ENCODE measurements at regions not wholly inside any gene's neighbourhood (a gene's known extent, or its start where the extent isn't known, plus 50 kb on each side); places are given as distances from the start of the nearest gene placed in this dataset.

- BruUV-seq (replicated peaks) = no TSS peak
- ChIA-PET POLR2A (no interaction called here), CTCF (ENCODE audit: low intra/inter-chr PET ratio, low total read pairs) (no interaction called here)
- in situ Hi-C loops (cut with HindIII; ENCODE audit: extremely low pct_ligation_motif_present, low pct_unique_long_range_greater_than_20kb) (no loop called here), intact Hi-C loops (cut with micrococcal nuclease; ENCODE audit: unreplicated experiment) (no loop called here)
- H3K9ac ChIP-seq (ENCODE audit: insufficient read depth, low read depth, low read length) = no peak overlapping the region
- TF ChIP-seq MAX (IDR thresholded peaks at IDR 0.05) (no peak), ZNF629 (CRISPR knock-in tag; conservative IDR thresholded peaks at IDR 0.05) (peak; percentile 68)
- no peaks in the 10 kb centered on the region for H4K20me1 ChIP-seq (ENCODE audit: insufficient read depth, low read length)
- no peaks in the 10 kb centered on the region for H3K36me3 ChIP-seq (replicated peaks in 1 of 2; ENCODE audit: control insufficient read depth in 1 of 2, insufficient read depth in 2 of 2, low read length in 2 of 2)
- DNase-seq (ENCODE audit: low spot score) = no peak
- FAIRE-seq = no peak
- no peak overlapping the region for H3K4me2 ChIP-seq (ENCODE audit: low read depth, low read length)
- no peak overlapping the region for H3K27ac ChIP-seq (ENCODE audit: extremely low read length, insufficient read depth, low read length)
- H3K79me2 ChIP-seq (ENCODE audit: insufficient read depth, low read length) = no peaks in the 10 kb centered on the region
- no peak overlapping the region for H2AFZ ChIP-seq (ENCODE audit: low read length)
- no peaks in the 10 kb centered on the region for H3K9me3 ChIP-seq (ENCODE audit: low read length)
- ATAC-seq = no peak
- H3K4me3 ChIP-seq (replicated peaks in 1 of 3; ENCODE audit: insufficient read depth in 1 of 3, low read depth in 2 of 3, low read length in 3 of 3) = no peak overlapping the region
- H3K4me1 ChIP-seq (ENCODE audit: insufficient read depth, low read length) = 0 out of 2 replicates have a peak, but pooled peaks cover 7% of the 10 kb centered on the region
- 48% methylated on average over 6 of the region's 6 CpGs for WGBS (ENCODE audit: low lambda C conversion rate)
- H3K27me3 ChIP-seq (ENCODE audit: control insufficient read depth in 1 of 2, insufficient read depth in 2 of 2, low read length in 2 of 2) = peaks cover 0 to 42% of the 10 kb centered on the region in 2 experiments; a peak in 4 of 5 replicates
Measured at GRCh38 chr16:14005335-14005734, 65.8 kb upstream of the MRTFB start.

GRCh38 chr16:14007450-14007849, 63.7 kb upstream of the MRTFB start:
- H3K9me3 ChIP-seq (ENCODE audit: low read length) = no peaks in the 10 kb centered on the region
- no peak for ATAC-seq
- no peak overlapping the region for H3K4me2 ChIP-seq (ENCODE audit: low read depth, low read length)
- H3K9ac ChIP-seq (ENCODE audit: insufficient read depth, low read depth, low read length) = no peak overlapping the region
- no peak overlapping the region for H3K4me3 ChIP-seq (replicated peaks in 1 of 3; ENCODE audit: insufficient read depth in 1 of 3, low read depth in 2 of 3, low read length in 3 of 3)
- H3K79me2 ChIP-seq (ENCODE audit: insufficient read depth, low read length) = no peaks in the 10 kb centered on the region
- 19% methylated on average over 4 of the region's 4 CpGs for WGBS (ENCODE audit: low lambda C conversion rate)
- H3K4me1 ChIP-seq (ENCODE audit: insufficient read depth, low read length) = peaks cover 11% of the 10 kb centered on the region
- H3K27me3 ChIP-seq (ENCODE audit: control insufficient read depth in 1 of 2, insufficient read depth in 2 of 2, low read length in 2 of 2) = peaks cover 0 to 26% of the 10 kb centered on the region in 2 experiments; a peak in 3 of 5 replicates
- intact Hi-C loops (cut with micrococcal nuclease; ENCODE audit: unreplicated experiment) (no loop called here), in situ Hi-C loops (cut with HindIII; ENCODE audit: extremely low pct_ligation_motif_present, low pct_unique_long_range_greater_than_20kb) (no loop called here)
- POLR2A ChIA-PET = no interaction called here
- FAIRE-seq = no peak
- no peaks in the 10 kb centered on the region for H3K36me3 ChIP-seq (replicated peaks in 1 of 2; ENCODE audit: control insufficient read depth in 1 of 2, insufficient read depth in 2 of 2, low read length in 2 of 2)
- CTCF ChIA-PET (ENCODE audit: low intra/inter-chr PET ratio, low total read pairs) = no interaction called here
- H3K27ac ChIP-seq (ENCODE audit: extremely low read length, insufficient read depth, low read length) = no peak overlapping the region
- no peak for DNase-seq (ENCODE audit: low spot score)
- H4K20me1 ChIP-seq (ENCODE audit: insufficient read depth, low read length) = no peaks in the 10 kb centered on the region
- TF ChIP-seq MTA3 (CRISPR knock-in tag; IDR thresholded peaks at IDR 0.05) (no peak), ZNF292 (CRISPR knock-in tag; IDR thresholded peaks at IDR 0.05; ENCODE audit: borderline replicate concordance, low read depth) (no peak), SUZ12 (IDR thresholded peaks at IDR 0.05; ENCODE audit: low read depth, low read length) (no peak), NFE2L2 (IDR thresholded peaks at IDR 0.05; ENCODE audit: low read length) (peak; percentile 66; the same call in 1 of the 2 replicates)
- BruUV-seq (replicated peaks) = no TSS peak
- no peak overlapping the region for H2AFZ ChIP-seq (ENCODE audit: low read length)
